GM18502 (cell line): ENCODE measurements at regions not wholly inside any gene's neighbourhood (a gene's known extent, or its start where the extent isn't known, plus 50 kb on each side); places are given as distances from the start of the nearest gene placed in this dataset.
"Not testable (repeated sequence)": the region's sequence is repeated elsewhere in the genome, so short reads cannot be mapped to it uniquely, and the experiment has no call there.

Experiments
- ATAC-seq: cut with Tn5 transposase; IDR thresholded peaks from one replicate; pipeline ENCODE4 v1.9.1; 2021; ENCODE audit warnings: mild to moderate bottlenecking; ENCODE audit not compliant: unreplicated experiment, poor library complexity

- ATAC-seq, result not testable (repeated sequence)
Observed at GRCh38 chr1:238429703-238430102, 539.0 kb upstream of the ZP4 start.

- no peak for ATAC-seq
Observed at GRCh38 chr1:238419209-238419608, 528.5 kb upstream of the ZP4 start.

GRCh38 chr1:238409932-238410331, 519.2 kb upstream of the ZP4 start:
- ATAC-seq, result no peak

GRCh38 chr1:238409191-238409850, 518.6 kb upstream of the ZP4 start:
- ATAC-seq, result no peak

- no peak for ATAC-seq
Observed at GRCh38 chr1:238408737-238409136, 518.0 kb upstream of the ZP4 start.

- ATAC-seq, result no peak
Observed at GRCh38 chr1:238406098-238406860, 515.6 kb upstream of the ZP4 start.

GRCh38 chr1:238404921-238405320, 514.2 kb upstream of the ZP4 start:
- ATAC-seq, result no peak

- no peak for ATAC-seq
Observed at GRCh38 chr1:238404481-238404880, 513.8 kb upstream of the ZP4 start.

GRCh38 chr1:238401144-238401543, 510.4 kb upstream of the ZP4 start:
- ATAC-seq, result no peak

- no peak for ATAC-seq
Observed at GRCh38 chr1:238399558-238399957, 508.8 kb upstream of the ZP4 start.

GRCh38 chr1:238396140-238396539, 505.4 kb upstream of the ZP4 start:
- no peak for ATAC-seq

- no peak for ATAC-seq
Observed at GRCh38 chr1:238384381-238384780, 493.7 kb upstream of the ZP4 start.

GRCh38 chr1:238380167-238380566, 489.4 kb upstream of the ZP4 start:
- ATAC-seq, result no peak

- ATAC-seq, result not testable (repeated sequence)
Observed at GRCh38 chr1:238379446-238379845, 488.7 kb upstream of the ZP4 start.

- ATAC-seq, result no peak
Observed at GRCh38 chr1:238377280-238377919, 486.7 kb upstream of the ZP4 start.

GRCh38 chr1:238370599-238370998, 479.9 kb upstream of the ZP4 start:
- no peak for ATAC-seq

GRCh38 chr1:238364214-238364892, 473.6 kb upstream of the ZP4 start:
- ATAC-seq, result no peak

GRCh38 chr1:238360474-238360873, 469.8 kb upstream of the ZP4 start:
- no peak for ATAC-seq

- ATAC-seq, result no peak
Observed at GRCh38 chr1:238350471-238350870, 459.7 kb upstream of the ZP4 start.

- no peak for ATAC-seq
Observed at GRCh38 chr1:238346340-238346739, 455.6 kb upstream of the ZP4 start.

GRCh38 chr1:238345837-238346236, 455.1 kb upstream of the ZP4 start:
- no peak for ATAC-seq
